Osteoblast (primary cell): ENCODE measurements at regions not wholly inside any gene's neighbourhood (a gene's known extent, or its start where the extent isn't known, plus 50 kb on each side); places are given as distances from the start of the nearest gene placed in this dataset.

Experiments used
- DNase-seq: peaks from one replicate; pipeline ENCODE4 v3.0.0; 2011; ENCODE audit warnings: low spot score, mixed read lengths; ENCODE audit not compliant: insufficient read length; ENCODE audit errors: missing footprints
- H2AFZ ChIP-seq: 2 replicates; pipeline ENCODE4 v1.6.0; 2011; ENCODE audit warnings: mild to moderate bottlenecking, low read length
- H3K27ac ChIP-seq: 2 replicates; pipeline ENCODE4 v1.5.1; 2011; ENCODE audit warnings: mild to moderate bottlenecking, low read depth, low read length, moderate library complexity
- H3K27me3 ChIP-seq: 2 replicates; pipeline ENCODE4 v1.6.0; 2012; ENCODE audit warnings: mild to moderate bottlenecking, control low read depth, inconsistent platforms, low read length, moderate library complexity; ENCODE audit not compliant: insufficient read depth
- H3K36me3 ChIP-seq: 2 replicates; pipeline ENCODE4 v1.5.1; 2011; ENCODE audit warnings: mild to moderate bottlenecking, low read length, control low read depth, moderate library complexity; ENCODE audit not compliant: insufficient read depth
- H3K4me1 ChIP-seq: 2 replicates; pipeline ENCODE4 v1.5.1; 2011; ENCODE audit warnings: mild to moderate bottlenecking, low read length, control low read depth, moderate library complexity; ENCODE audit not compliant: insufficient read depth
- H3K4me2 ChIP-seq: 2 replicates; pipeline ENCODE4 v1.6.0; 2011; ENCODE audit warnings: mild to moderate bottlenecking, low read length; ENCODE audit not compliant: insufficient read depth
- H3K4me3 ChIP-seq: fragments of 200-600 bp; sonication (generic); 3 replicates; pipeline ENCODE4 v1.5.1; 2012; ENCODE audit warnings: mild to moderate bottlenecking, low read length, inconsistent platforms; ENCODE audit not compliant: insufficient read depth
- H3K79me2 ChIP-seq: 2 replicates; pipeline ENCODE4 v1.6.0; 2012; ENCODE audit warnings: mild to moderate bottlenecking, low read length, control low read depth, inconsistent platforms; ENCODE audit not compliant: insufficient read depth
- H3K9me3 ChIP-seq: 2 replicates; pipeline ENCODE4 v1.5.1; 2011; ENCODE audit warnings: low read depth, low read length, control low read depth
- H4K20me1 ChIP-seq: 2 replicates; pipeline ENCODE4 v1.6.0; 2012; ENCODE audit warnings: mild to moderate bottlenecking, low read length, control low read depth; ENCODE audit not compliant: insufficient read depth
- TF ChIP-seq, protein P1 (sequence below): IDR thresholded peaks from 2 replicates; pipeline ENCODE4 v1.5.1; 2011; ENCODE audit warnings: mild to moderate bottlenecking, low read depth, low read length, moderate library complexity; ENCODE audit errors: extremely low read depth

DNA sequence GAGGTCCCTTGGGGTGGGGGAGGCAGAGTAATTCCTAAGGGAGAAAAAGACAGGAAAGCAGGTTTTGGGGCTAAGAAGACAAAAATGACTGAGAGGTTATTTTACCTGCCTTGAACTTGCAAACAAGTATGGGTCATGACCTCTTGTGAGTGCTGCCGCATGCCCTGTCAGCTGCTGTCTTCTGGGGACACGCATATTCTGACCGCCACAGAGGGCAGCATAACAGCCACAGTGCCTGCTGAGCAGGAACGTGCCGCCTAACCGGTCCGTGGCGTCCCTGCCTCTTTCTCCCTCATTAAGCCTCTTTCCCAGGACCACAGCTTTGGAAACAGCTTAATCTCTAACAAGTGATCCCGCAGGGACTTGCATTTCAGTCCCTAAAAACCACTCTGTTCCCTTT lies 51.3 kb upstream of the KCNA1 start:
- Histone ChIP-seq H3K4me2 (no peak overlapping the region), H3K79me2 (no peaks in the 10 kb centered on the region), H3K4me3 (no peak overlapping the region), H3K4me1 (no peaks in the 10 kb centered on the region), H3K36me3 (no peaks in the 10 kb centered on the region), H3K27me3 (peaks cover 19% of the 10 kb centered on the region), H3K9me3 (no peaks in the 10 kb centered on the region), H2AFZ (no peak overlapping the region), H3K27ac (no peak overlapping the region), H4K20me1 (no peaks in the 10 kb centered on the region)
- TF ChIP-seq, protein P1, sequence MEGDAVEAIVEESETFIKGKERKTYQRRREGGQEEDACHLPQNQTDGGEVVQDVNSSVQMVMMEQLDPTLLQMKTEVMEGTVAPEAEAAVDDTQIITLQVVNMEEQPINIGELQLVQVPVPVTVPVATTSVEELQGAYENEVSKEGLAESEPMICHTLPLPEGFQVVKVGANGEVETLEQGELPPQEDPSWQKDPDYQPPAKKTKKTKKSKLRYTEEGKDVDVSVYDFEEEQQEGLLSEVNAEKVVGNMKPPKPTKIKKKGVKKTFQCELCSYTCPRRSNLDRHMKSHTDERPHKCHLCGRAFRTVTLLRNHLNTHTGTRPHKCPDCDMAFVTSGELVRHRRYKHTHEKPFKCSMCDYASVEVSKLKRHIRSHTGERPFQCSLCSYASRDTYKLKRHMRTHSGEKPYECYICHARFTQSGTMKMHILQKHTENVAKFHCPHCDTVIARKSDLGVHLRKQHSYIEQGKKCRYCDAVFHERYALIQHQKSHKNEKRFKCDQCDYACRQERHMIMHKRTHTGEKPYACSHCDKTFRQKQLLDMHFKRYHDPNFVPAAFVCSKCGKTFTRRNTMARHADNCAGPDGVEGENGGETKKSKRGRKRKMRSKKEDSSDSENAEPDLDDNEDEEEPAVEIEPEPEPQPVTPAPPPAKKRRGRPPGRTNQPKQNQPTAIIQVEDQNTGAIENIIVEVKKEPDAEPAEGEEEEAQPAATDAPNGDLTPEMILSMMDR, result no peak
- DNase-seq, result no peak

DNA sequence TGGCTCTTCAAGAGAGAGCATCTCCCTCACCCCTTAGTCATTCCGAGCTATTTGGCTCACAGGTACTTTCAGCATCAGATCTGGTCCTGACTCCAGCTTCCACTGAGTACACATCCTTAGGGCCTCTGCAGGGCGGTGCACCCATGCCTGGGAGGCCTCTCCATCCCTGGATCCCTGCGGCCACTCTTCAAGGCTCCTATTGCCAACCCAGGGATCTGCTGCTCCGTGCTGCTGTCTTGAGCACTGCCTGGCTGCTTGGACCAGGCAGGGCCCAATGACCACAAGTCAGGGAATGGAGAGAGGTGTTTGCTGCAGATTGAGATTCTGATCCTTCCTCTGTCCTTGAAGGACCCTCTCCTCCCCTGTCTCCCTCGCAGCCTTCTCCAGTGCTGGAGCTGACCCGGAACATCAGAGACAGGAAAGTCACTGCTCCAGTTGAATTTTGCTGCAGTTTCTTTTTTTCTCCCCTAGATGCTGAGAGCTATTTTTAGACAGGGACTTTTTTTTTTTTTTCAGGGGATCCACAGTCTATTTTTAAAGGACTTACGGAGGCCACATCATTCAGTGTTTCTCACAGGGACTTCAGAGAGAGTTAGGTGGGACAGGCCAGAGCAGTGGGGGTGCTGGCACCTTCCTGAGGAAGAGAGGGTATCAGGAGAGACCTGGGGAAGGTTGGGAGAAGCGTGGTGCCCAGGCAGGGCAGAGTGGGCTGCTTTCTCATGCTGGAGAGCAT lies 50.1 kb upstream of the KCNA1 start:
- Histone ChIP-seq H3K4me2 (no peak overlapping the region), H3K4me3 (no peak overlapping the region), H2AFZ (no peak overlapping the region), H3K79me2 (no peaks in the 10 kb centered on the region), H3K9me3 (no peaks in the 10 kb centered on the region), H3K27ac (no peak overlapping the region), H3K27me3 (peaks cover 19% of the 10 kb centered on the region), H4K20me1 (no peaks in the 10 kb centered on the region), H3K4me1 (no peaks in the 10 kb centered on the region), H3K36me3 (no peaks in the 10 kb centered on the region)
- no peak for DNase-seq
- TF ChIP-seq, protein P1, result no peak
